ENCODE measurements at regions not wholly inside any gene's neighbourhood (a gene's known extent, or its start where the extent isn't known, plus 50 kb on each side); places are given as distances from the start of the nearest gene placed in this dataset.

DNA sequence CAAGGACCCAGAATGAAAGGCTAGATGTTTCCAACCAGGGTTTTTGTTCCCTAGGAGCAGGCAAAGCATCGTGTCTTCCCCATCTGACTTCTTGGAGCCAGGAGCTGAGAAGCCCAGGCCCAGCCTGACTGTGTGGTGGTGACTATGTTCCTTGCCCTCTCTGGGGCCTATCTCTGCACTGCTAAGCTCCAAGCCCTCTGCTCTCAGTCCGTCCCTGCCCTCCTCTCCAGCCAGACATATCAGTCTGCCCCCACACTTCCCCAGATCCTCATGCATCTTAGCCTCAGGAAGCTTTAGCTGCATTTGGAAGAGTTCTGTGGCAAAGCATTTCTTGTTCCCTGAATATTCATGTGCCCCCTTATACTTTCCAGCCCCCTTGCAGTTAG lies 196.6 kb downstream of the CYP26B1 start:
- TF ChIP-seq CTCF (IDR thresholded peaks at IDR 0.05), result no peak
- no peaks in the 10 kb centered on the region for H3K4me1 ChIP-seq
- H3K27me3 ChIP-seq, result no peaks in the 10 kb centered on the region
- DNase-seq, result no peak
- H3K36me3 ChIP-seq, result no peaks in the 10 kb centered on the region
- H3K9me3 ChIP-seq, result peaks cover 0 to 4% of the 10 kb centered on the region in 2 donors
- intact Hi-C loops (cut with DNase I), result no loop called here
- no peak for ATAC-seq
- no peak overlapping the region for H3K4me3 ChIP-seq
- H3K27ac ChIP-seq, result no peak overlapping the region

DNA sequence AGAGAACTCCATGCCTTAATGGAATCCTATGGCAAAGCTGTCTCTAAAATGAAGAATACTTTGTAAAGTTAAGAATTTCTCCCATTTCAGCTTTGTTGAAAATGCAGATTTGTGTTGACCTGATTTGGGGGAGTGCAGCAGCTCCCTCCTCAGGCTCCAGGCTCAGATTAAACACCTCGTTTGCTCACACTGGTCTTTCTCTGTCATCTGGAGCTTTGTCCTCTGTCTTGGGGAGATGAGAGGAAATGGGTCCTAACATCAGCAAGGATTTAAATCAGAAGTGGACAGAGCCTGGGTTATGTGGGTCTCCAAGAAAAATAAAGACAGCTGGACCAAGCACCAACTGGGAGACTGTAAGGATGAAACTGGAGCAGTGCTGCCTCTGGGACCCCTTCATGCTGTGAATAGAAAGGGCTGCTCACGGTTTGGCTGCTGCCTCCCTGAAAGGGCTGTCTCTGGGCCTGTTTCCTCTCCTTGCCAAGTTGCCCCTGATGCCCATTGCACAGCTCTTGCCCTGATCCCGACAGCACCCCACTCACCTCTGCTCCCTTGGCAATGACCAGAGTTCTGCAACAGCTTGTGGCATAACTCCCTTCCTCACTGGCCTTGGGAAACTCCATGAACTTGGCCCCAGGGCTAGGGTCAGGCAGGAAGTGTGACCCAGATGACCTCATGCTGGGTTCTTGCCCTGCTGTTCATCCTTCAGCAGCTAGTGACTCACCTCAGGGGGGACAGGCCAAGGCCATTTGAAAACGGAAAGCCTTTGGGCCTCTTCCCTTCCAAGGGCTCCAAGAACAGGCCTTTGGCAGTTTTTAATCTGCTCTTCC lies 197.2 kb downstream of the CYP26B1 start:
- Histone ChIP-seq H3K36me3 (no peaks in the 10 kb centered on the region), H3K27ac (no peak overlapping the region), H3K4me1 (no peaks in the 10 kb centered on the region), H3K9me3 (peaks cover 0 to 2% of the 10 kb centered on the region in 2 donors), H3K27me3 (no peaks in the 10 kb centered on the region), H3K4me3 (no peak overlapping the region)
- no peak for TF ChIP-seq CTCF (IDR thresholded peaks at IDR 0.05)
- ATAC-seq (peak; percentile 35), DNase-seq (no peak)
- intact Hi-C loops (cut with DNase I), result no loop called here

- ATAC-seq (no peak), DNase-seq (no peak)
- Histone ChIP-seq H3K27ac (no peak overlapping the region), H3K4me1 (no peaks in the 10 kb centered on the region), H3K36me3 (no peaks in the 10 kb centered on the region), H3K4me3 (no peak overlapping the region), H3K9me3 (no peaks in the 10 kb centered on the region), H3K27me3 (no peaks in the 10 kb centered on the region)
- intact Hi-C loops (cut with DNase I), result no loop called here
- no peak for TF ChIP-seq CTCF (IDR thresholded peaks at IDR 0.05)
Measured at GRCh38 chr2:71949537-71949798, 198.2 kb downstream of the CYP26B1 start.

GRCh38 chr2:71948781-71949536 lies 198.7 kb downstream of the CYP26B1 start:
- Histone ChIP-seq H3K27me3 (no peaks in the 10 kb centered on the region), H3K27ac (no peak overlapping the region), H3K4me3 (no peak overlapping the region), H3K4me1 (no peaks in the 10 kb centered on the region), H3K36me3 (no peaks in the 10 kb centered on the region), H3K9me3 (no peaks in the 10 kb centered on the region)
- DNase-seq (no peak), ATAC-seq (peak; percentile 43)
- no peak for TF ChIP-seq CTCF (IDR thresholded peaks at IDR 0.05)
- intact Hi-C loops (cut with DNase I), result no loop called here

DNA sequence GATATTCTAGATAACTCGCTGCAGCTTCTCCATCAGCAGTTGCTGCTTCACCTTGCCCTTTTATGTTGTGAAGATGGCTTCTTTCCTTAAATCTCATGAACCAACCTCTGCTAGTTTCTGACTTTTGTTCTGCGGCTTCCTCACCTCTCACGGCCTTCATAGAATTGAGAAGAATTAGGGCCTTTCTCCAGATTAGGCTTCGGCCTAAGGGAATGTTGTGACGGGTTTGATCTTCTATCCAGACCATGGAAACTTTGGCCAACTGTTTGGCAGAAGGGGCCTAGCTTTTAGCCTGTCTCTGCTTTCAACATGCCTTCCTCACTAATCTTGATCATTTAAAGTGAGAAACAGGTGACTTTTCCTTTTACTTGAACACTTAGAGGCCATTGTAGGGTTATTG lies 199.9 kb downstream of the CYP26B1 start:
- Histone ChIP-seq H3K4me1 (no peaks in the 10 kb centered on the region), H3K27ac (no peak overlapping the region), H3K9me3 (no peaks in the 10 kb centered on the region), H3K4me3 (no peak overlapping the region), H3K36me3 (no peaks in the 10 kb centered on the region), H3K27me3 (no peaks in the 10 kb centered on the region)
- ATAC-seq (no peak), DNase-seq (no peak)
- TF ChIP-seq CTCF (IDR thresholded peaks at IDR 0.05), result no peak
- intact Hi-C loops (cut with DNase I), result no loop called here

Data from left lung (tissue), 4 donors.